Mucosa of rectum (tissue), 2 donors: ENCODE measurements at regions not wholly inside any gene's neighbourhood (a gene's known extent, or its start where the extent isn't known, plus 50 kb on each side); places are given as distances from the start of the nearest gene placed in this dataset.

Experiments
- H3K27ac ChIP-seq, 2 donors: one replicate each; pipeline ENCODE4 v1.7.0; 2013; ENCODE audit warnings: inconsistent platforms in 2 of 2, low read depth in 2 of 2, low read length in 2 of 2
- H3K27me3 ChIP-seq, 2 donors: one replicate each; pipeline ENCODE4 v1.7.0; 2013; ENCODE audit warnings: low read length in 2 of 2; ENCODE audit not compliant: control insufficient read depth in 2 of 2, insufficient read depth in 2 of 2
- H3K36me3 ChIP-seq, 2 donors: one replicate each; pipeline ENCODE4 v1.7.0; 2013; ENCODE audit warnings: low read length in 2 of 2; ENCODE audit not compliant: control insufficient read depth in 2 of 2, insufficient read depth in 2 of 2
- H3K4me1 ChIP-seq, 2 donors: one replicate each; pipeline ENCODE4 v1.7.0; 2013; ENCODE audit warnings: low read length in 2 of 2, mild to moderate bottlenecking in 1 of 2; ENCODE audit not compliant: control insufficient read depth in 2 of 2, insufficient read depth in 2 of 2
- H3K4me3 ChIP-seq, 2 donors: one replicate each; pipeline ENCODE4 v1.7.0; 2013; ENCODE audit warnings: low read length in 2 of 2
- H3K9ac ChIP-seq, 2 donors: one replicate each; pipeline ENCODE4 v1.7.0; 2013; ENCODE audit warnings: low read length in 2 of 2, low read depth in 1 of 2, mild to moderate bottlenecking in 1 of 2
- H3K9me3 ChIP-seq, 2 donors: one replicate each; pipeline ENCODE4 v1.7.0; 2013; ENCODE audit warnings: low read length in 2 of 2; ENCODE audit not compliant: control insufficient read depth in 2 of 2
- donor health status: healthy.
- donor health status: Normal muscosa, but diverticular disease.

DNA sequence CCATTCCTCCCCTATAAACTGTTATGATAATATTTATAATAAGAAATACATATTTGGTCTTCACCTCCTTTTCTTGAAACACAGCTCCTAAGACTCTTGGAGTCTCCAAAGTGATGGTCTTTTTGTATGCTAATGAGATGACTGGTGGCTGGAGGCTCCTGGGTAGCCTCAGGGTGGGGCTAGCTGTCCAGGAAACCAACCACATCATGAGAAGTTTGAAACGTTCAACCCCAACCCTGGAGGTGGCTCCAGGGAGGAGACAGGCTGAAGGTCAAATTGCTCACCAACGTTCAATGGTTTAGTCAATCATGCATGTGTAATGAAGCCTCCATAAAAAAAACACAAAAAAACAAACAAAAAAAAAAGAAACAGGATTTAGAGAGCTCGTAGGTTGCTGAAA, 298.7 kb upstream of the MGAT5 start:
- H3K4me3 ChIP-seq: no peak overlapping the region
- no peak overlapping the region for H3K27ac ChIP-seq
- no peak overlapping the region for H3K9ac ChIP-seq
- no peaks in the 10 kb centered on the region for H3K4me1 ChIP-seq
- no peaks in the 10 kb centered on the region for H3K36me3 ChIP-seq
- no peaks in the 10 kb centered on the region for H3K27me3 ChIP-seq
- H3K9me3 ChIP-seq: no peaks in the 10 kb centered on the region

DNA sequence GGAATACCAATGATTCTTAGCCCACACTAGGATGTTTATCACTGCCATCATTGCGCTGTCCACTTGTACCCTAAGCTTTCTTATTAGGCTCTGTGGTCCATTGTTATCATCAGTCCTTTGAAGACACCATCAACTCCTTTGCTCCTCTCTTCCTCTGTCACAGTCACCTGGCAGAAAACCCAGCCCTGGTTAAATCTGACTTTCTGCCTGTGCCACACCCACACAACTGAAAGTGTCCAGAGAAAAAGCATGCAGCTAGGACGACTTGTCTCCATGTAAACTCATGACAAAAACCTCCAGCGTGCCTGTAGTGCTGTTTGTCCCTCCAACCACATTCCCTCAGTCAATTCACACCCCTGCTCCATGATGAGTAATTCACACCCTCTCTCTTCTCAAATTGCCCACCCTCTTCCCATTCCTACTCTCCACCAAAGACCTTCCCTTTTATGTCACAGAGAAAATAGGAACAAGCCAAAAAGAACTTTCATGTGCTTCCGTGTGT, 297.4 kb upstream of the MGAT5 start:
- Histone ChIP-seq H3K4me3 (no peak overlapping the region), H3K27me3 (no peaks in the 10 kb centered on the region), H3K27ac (no peak overlapping the region), H3K9me3 (no peaks in the 10 kb centered on the region), H3K9ac (no peak overlapping the region), H3K36me3 (no peaks in the 10 kb centered on the region), H3K4me1 (no peaks in the 10 kb centered on the region)

DNA sequence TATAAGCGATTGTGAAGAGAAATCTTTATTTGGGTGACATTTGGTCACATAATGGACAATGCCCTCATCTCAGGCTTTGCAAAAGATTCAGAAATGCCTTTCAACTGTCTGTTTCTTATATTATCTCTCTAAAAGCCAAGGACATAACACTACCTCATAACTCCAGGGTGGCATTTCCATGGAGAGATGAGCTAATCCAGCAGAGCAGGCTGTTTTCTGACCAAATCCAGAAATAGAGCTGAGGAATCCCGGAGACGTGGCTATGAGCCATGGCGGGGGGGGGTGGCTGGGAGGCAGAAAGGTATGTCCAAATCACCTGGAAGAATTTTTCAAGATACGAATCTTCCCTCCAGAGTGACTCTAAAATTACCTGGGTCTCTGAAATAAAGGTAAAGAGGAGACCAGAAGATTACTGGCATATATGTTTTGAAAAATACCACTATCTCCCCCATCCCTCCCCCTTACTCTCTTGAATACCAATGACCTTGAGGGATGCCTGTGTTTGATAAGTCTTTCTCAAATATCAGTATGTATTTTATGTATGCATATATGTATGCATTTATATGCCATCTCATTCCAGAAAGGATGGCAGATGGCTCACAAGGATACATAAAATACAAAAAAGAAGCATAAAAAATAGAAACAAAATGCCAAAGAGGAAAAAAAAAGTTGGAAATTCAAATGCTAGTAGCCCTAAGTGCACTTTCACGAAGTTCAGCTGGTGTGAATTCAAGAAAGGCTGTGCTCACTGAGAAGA, 296.0 kb upstream of the MGAT5 start:
- no peaks in the 10 kb centered on the region for H3K36me3 ChIP-seq
- H3K4me3 ChIP-seq: no peak overlapping the region
- no peak overlapping the region for H3K27ac ChIP-seq
- H3K4me1 ChIP-seq: no peaks in the 10 kb centered on the region
- no peaks in the 10 kb centered on the region for H3K27me3 ChIP-seq
- no peak overlapping the region for H3K9ac ChIP-seq
- no peaks in the 10 kb centered on the region for H3K9me3 ChIP-seq

DNA sequence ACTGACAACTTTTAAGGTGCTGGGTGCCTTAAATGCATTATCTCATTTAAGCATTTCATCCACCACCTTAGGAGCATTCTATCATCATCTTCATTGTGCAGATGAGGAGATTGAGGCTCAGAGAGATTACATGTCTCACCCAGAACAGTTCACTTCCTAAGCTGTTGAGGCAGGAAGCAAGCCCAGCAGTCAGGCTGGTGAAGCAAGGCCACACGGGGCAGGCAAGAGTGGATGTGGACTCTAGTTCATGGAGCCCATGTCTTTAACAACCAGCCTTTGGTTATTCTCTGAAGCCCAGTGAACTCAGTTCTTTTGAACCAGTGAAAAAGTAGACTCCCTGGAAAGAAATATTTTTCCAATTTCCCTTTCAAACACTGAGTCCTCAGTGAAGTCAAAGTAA, 294.8 kb upstream of the MGAT5 start:
- H3K27me3 ChIP-seq: no peaks in the 10 kb centered on the region
- no peaks in the 10 kb centered on the region for H3K4me1 ChIP-seq
- no peaks in the 10 kb centered on the region for H3K36me3 ChIP-seq
- H3K9me3 ChIP-seq: no peaks in the 10 kb centered on the region
- no peak overlapping the region for H3K9ac ChIP-seq
- H3K27ac ChIP-seq: no peak overlapping the region
- H3K4me3 ChIP-seq: no peak overlapping the region

DNA sequence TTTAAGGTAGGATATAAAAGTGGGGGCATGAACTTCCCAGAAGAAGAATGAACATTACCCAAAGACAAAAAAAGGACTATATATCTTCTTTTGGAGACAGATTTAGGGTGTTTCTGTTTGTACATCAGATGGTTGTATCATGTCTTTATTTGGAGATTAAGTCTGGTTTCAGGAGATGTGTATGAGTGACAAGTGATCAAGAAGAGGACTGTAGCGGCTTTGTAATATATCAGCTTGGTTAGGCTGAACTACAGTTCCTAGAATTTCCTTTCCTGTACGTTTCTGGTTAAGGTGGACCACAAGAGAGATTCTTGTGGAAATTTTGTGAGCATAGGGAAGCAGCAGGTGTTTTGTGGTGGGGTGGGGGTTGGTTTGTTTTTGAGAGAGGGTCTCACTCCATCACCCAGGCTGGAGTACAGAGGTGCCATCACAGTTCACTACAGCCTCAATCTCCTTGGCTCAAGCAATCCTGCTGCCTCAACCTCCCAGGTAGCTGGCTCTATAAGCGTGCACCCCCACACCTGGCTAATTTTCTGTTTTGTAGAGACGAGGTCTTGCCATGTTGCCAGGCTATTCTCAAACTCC, 287.1 kb upstream of the MGAT5 start:
- H3K36me3 ChIP-seq: no peaks in the 10 kb centered on the region
- H3K9me3 ChIP-seq: no peaks in the 10 kb centered on the region
- H3K27me3 ChIP-seq: no peaks in the 10 kb centered on the region
- H3K4me3 ChIP-seq: no peak overlapping the region
- H3K27ac ChIP-seq: no peak overlapping the region
- H3K4me1 ChIP-seq: no peaks in the 10 kb centered on the region
- H3K9ac ChIP-seq: no peak overlapping the region

DNA sequence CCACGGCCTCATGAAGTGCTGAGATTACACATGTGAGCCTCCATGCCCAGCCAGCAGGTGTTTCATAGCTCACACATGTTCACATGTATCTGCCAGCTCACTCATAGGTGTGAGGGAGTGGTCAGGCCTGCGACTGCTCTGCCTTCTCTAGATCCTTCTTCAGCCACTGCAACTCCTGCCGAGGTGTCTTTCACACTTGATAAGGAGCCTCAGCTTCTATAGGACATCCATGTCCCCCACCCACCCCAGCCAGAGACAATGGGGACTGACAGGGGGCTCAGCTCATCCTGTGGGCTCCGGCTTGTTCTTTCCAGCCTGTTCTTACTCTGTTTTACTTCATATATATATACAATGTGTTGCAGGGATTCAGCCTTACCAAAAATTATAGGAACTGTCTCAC, 286.5 kb upstream of the MGAT5 start:
- Histone ChIP-seq H3K36me3 (no peaks in the 10 kb centered on the region), H3K4me1 (no peaks in the 10 kb centered on the region), H3K27me3 (no peaks in the 10 kb centered on the region), H3K4me3 (no peak overlapping the region), H3K27ac (no peak overlapping the region), H3K9ac (no peak overlapping the region), H3K9me3 (no peaks in the 10 kb centered on the region)

DNA sequence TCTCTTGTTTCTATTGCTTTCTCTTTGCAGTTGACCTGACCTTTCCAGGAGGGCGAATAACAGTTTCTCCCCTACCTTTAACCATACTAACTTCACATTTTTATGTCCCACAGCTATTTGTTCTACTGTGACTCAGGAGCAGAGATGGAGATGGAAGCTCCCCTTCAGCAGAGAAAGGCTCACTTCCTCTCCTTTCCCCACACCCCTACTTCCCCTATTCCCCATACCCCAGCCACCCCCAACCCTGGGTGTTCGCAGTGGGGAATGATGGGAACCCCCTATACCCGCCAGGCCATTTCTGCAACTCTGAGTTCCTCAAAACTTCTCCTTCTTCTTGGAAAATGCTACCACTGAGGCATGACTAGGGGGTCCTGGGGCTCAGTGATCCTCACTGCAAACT, 285.4 kb upstream of the MGAT5 start:
- Histone ChIP-seq H3K36me3 (no peaks in the 10 kb centered on the region), H3K4me1 (no peaks in the 10 kb centered on the region), H3K9me3 (no peaks in the 10 kb centered on the region), H3K27me3 (no peaks in the 10 kb centered on the region), H3K4me3 (no peak overlapping the region), H3K27ac (no peak overlapping the region), H3K9ac (no peak overlapping the region)

DNA sequence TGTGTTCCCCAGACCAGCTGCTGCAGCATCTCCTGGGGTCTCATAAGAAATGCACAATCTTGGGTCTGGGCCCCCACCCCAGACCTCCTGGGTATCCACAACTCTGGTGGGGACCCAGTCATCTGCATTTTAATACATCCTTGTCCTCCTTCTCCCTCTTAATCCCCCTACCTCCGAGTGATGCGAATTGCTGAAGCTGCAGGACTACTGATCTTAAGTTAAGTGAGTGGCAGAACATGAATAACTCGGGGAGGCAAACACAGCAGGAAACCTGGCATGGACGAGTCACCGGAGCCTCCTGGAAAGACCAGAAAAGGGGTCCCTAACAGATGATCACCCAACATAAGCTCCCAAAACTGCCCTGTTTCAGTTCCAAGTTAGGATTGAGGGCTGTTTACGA, 283.2 kb upstream of the MGAT5 start:
- Histone ChIP-seq H3K36me3 (no peaks in the 10 kb centered on the region), H3K9ac (no peak overlapping the region), H3K27ac (no peak overlapping the region), H3K27me3 (no peaks in the 10 kb centered on the region), H3K4me3 (no peak overlapping the region), H3K9me3 (no peaks in the 10 kb centered on the region), H3K4me1 (no peaks in the 10 kb centered on the region)

DNA sequence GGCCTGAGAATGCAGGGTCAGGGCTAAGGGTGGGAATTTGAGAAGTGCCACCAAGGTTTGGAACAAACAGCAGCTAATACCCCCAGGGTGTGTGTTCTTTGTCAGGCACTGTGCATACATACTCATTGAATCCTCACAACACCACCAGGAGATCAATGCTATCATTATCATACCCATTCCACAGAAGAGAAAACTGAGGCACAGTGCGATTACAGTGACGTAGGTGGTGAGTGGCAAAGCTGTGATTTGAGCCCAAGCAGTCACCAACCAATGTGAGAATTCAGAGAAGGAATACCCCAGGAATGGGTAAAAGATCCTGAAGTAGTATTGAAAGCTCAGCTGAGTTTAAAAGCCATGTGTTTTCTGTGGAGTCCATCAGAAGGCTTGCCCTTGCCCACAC, 281.6 kb upstream of the MGAT5 start:
- no peaks in the 10 kb centered on the region for H3K36me3 ChIP-seq
- no peak overlapping the region for H3K9ac ChIP-seq
- no peak overlapping the region for H3K27ac ChIP-seq
- H3K4me3 ChIP-seq: no peak overlapping the region
- no peaks in the 10 kb centered on the region for H3K4me1 ChIP-seq
- H3K27me3 ChIP-seq: no peaks in the 10 kb centered on the region
- H3K9me3 ChIP-seq: no peaks in the 10 kb centered on the region

DNA sequence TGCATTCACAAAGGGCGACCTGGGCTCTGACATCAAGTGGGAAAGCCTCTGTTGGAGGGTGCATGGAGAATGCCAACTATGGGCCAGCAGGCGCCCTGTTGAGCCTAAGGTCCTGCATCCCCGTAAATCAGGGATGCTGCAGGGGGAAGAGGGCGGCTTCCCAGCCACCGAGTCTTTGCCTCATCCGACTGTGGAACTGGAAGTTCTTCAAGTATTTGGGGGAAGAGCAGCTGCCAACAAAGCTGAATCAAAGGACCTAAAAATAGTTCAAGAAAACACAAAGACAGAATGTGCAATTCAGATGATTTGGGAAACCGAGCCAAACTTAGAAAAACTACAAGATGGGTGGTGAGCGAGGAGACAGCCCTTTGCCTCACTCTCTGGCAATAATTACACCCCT, 281.1 kb upstream of the MGAT5 start:
- Histone ChIP-seq H3K9ac (no peak overlapping the region), H3K4me1 (no peaks in the 10 kb centered on the region), H3K4me3 (no peak overlapping the region), H3K27me3 (no peaks in the 10 kb centered on the region), H3K36me3 (no peaks in the 10 kb centered on the region), H3K27ac (no peak overlapping the region), H3K9me3 (no peaks in the 10 kb centered on the region)
